ENCODE measurements at regions not wholly inside any gene's neighbourhood (a gene's known extent, or its start where the extent isn't known, plus 50 kb on each side); places are given as distances from the start of the nearest gene placed in this dataset.

- H3K27me3 ChIP-seq (ENCODE audit: insufficient read depth, insufficient read length), result no peaks in the 10 kb centered on the region
- H3K36me3 ChIP-seq (ENCODE audit: insufficient read depth, insufficient read length, low read length), result no peaks in the 10 kb centered on the region
- H3K4me1 ChIP-seq (ENCODE audit: insufficient read depth, insufficient read length), result peaks cover 5% of the 10 kb centered on the region
- TF ChIP-seq YY1 (IDR thresholded peaks at IDR 0.05; ENCODE audit: insufficient read depth, insufficient read length) (no peak), SUZ12 (IDR thresholded peaks at IDR 0.05; ENCODE audit: extremely low read depth, insufficient read depth, insufficient read length) (no peak), ZNF274 (IDR thresholded peaks at IDR 0.05; ENCODE audit: low read depth, low read length) (no peak)
- no peaks in the 10 kb centered on the region for H3K9me3 ChIP-seq (ENCODE audit: insufficient read depth, low read length)
- no peak for DNase-seq (ENCODE audit: low read depth, low spot score)
- no peak overlapping the region for H3K9ac ChIP-seq (ENCODE audit: insufficient read length, low read depth)
- no peak overlapping the region for H3K4me3 ChIP-seq (ENCODE audit: insufficient read length, low read depth)
Observed at GRCh38 chr12:114760151-114760877, 76.3 kb upstream of the TBX3 start.

GRCh38 chr12:114759635-114760034 is 75.7 kb upstream of the TBX3 start:
- no peak for DNase-seq (ENCODE audit: low read depth, low spot score)
- H3K4me1 ChIP-seq (ENCODE audit: insufficient read depth, insufficient read length), result peaks cover 4% of the 10 kb centered on the region
- no peak overlapping the region for H3K9ac ChIP-seq (ENCODE audit: insufficient read length, low read depth)
- H3K36me3 ChIP-seq (ENCODE audit: insufficient read depth, insufficient read length, low read length), result no peaks in the 10 kb centered on the region
- TF ChIP-seq ZNF274 (IDR thresholded peaks at IDR 0.05; ENCODE audit: low read depth, low read length), result no peak
- TF ChIP-seq YY1 (IDR thresholded peaks at IDR 0.05; ENCODE audit: insufficient read depth, insufficient read length), result no peak
- TF ChIP-seq SUZ12 (IDR thresholded peaks at IDR 0.05; ENCODE audit: extremely low read depth, insufficient read depth, insufficient read length), result no peak
- no peak overlapping the region for H3K4me3 ChIP-seq (ENCODE audit: insufficient read length, low read depth)
- no peaks in the 10 kb centered on the region for H3K9me3 ChIP-seq (ENCODE audit: insufficient read depth, low read length)
- no peaks in the 10 kb centered on the region for H3K27me3 ChIP-seq (ENCODE audit: insufficient read depth, insufficient read length)

DNA sequence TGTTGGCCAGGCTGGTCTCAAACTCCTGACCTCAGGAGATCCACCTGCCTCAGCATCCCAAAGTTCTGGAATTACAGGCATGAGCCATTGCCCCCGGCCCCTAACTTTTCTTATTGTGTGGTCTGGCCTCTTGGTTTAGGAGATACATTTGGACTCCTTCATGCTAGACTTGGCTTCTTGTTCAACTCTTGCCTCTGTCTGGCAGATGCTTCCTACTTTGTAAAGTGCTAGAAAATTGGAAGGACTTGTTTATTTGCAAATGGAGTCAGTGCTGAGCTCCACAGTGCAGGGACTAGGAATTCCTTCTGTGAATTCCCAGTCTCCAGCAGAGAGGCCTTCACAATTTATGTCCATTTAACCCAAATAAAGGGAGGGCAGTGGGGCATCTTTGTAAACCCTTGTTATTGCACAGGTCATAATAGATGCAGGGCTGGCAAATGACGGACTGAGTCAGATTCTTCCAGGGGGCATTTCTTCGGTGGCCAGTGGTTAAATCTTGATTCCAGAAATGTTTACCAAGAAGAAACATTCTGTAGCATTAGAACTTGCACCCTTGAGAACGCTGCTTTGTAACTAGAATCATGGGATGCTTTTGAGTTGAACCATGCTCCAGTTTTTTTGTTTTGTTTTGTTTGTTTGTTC is 73.8 kb upstream of the TBX3 start:
- H3K9me3 ChIP-seq (ENCODE audit: insufficient read depth, low read length), result no peaks in the 10 kb centered on the region
- no peak overlapping the region for H3K9ac ChIP-seq (ENCODE audit: insufficient read length, low read depth)
- H3K4me3 ChIP-seq (ENCODE audit: insufficient read length, low read depth), result no peak overlapping the region
- TF ChIP-seq SUZ12 (IDR thresholded peaks at IDR 0.05; ENCODE audit: extremely low read depth, insufficient read depth, insufficient read length), result no peak
- no peak for TF ChIP-seq ZNF274 (IDR thresholded peaks at IDR 0.05; ENCODE audit: low read depth, low read length)
- no peak for TF ChIP-seq YY1 (IDR thresholded peaks at IDR 0.05; ENCODE audit: insufficient read depth, insufficient read length)
- H3K27me3 ChIP-seq (ENCODE audit: insufficient read depth, insufficient read length), result no peaks in the 10 kb centered on the region
- peaks cover 2% of the 10 kb centered on the region for H3K4me1 ChIP-seq (ENCODE audit: insufficient read depth, insufficient read length)
- no peak for DNase-seq (ENCODE audit: low read depth, low spot score)
- no peaks in the 10 kb centered on the region for H3K36me3 ChIP-seq (ENCODE audit: insufficient read depth, insufficient read length, low read length)

DNA sequence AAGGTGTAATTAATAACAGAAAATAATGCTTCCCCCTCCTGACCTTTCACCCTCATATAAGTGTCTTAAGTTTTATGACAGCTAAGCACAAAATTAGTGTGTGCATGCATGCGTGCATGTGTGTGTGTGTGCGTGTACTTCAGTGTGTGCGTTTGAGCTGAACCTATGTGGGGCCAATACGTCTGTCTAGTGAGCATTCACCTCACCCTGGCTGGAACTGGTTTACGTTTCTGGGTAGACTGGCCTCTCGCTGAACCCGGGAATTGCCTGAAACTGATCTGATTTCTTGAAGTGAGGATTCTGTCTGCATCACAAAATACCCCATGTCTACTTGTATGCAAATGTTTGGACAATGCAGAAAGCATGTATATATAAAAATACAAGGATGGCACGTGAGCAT is 68.2 kb upstream of the TBX3 start:
- Histone ChIP-seq H3K36me3 (ENCODE audit: insufficient read depth, insufficient read length, low read length) (no peaks in the 10 kb centered on the region), H3K9ac (ENCODE audit: insufficient read length, low read depth) (no peak overlapping the region), H3K9me3 (ENCODE audit: insufficient read depth, low read length) (no peaks in the 10 kb centered on the region), H3K27me3 (ENCODE audit: insufficient read depth, insufficient read length) (no peaks in the 10 kb centered on the region), H3K4me3 (ENCODE audit: insufficient read length, low read depth) (no peak overlapping the region), H3K4me1 (ENCODE audit: insufficient read depth, insufficient read length) (peaks cover 10% of the 10 kb centered on the region)
- TF ChIP-seq SUZ12 (IDR thresholded peaks at IDR 0.05; ENCODE audit: extremely low read depth, insufficient read depth, insufficient read length) (no peak), YY1 (IDR thresholded peaks at IDR 0.05; ENCODE audit: insufficient read depth, insufficient read length) (no peak), ZNF274 (IDR thresholded peaks at IDR 0.05; ENCODE audit: low read depth, low read length) (no peak)
- no peak for DNase-seq (ENCODE audit: low read depth, low spot score)

- Histone ChIP-seq H3K27me3 (ENCODE audit: insufficient read depth, insufficient read length) (no peaks in the 10 kb centered on the region), H3K36me3 (ENCODE audit: insufficient read depth, insufficient read length, low read length) (no peaks in the 10 kb centered on the region)
Observed at GRCh38 chr12:114751712-114752111, 67.7 kb upstream of the TBX3 start.

GRCh38 chr12:114750917-114751316 is 66.9 kb upstream of the TBX3 start:
- H3K4me1 ChIP-seq (ENCODE audit: insufficient read depth, insufficient read length), result peaks cover 10% of the 10 kb centered on the region
- no peaks in the 10 kb centered on the region for H3K36me3 ChIP-seq (ENCODE audit: insufficient read depth, insufficient read length, low read length)
- no peaks in the 10 kb centered on the region for H3K27me3 ChIP-seq (ENCODE audit: insufficient read depth, insufficient read length)
- no peak overlapping the region for H3K9ac ChIP-seq (ENCODE audit: insufficient read length, low read depth)
- no peak for DNase-seq (ENCODE audit: low read depth, low spot score)
- TF ChIP-seq SUZ12 (IDR thresholded peaks at IDR 0.05; ENCODE audit: extremely low read depth, insufficient read depth, insufficient read length) (no peak), ZNF274 (IDR thresholded peaks at IDR 0.05; ENCODE audit: low read depth, low read length) (no peak), YY1 (IDR thresholded peaks at IDR 0.05; ENCODE audit: insufficient read depth, insufficient read length) (no peak)
- no peaks in the 10 kb centered on the region for H3K9me3 ChIP-seq (ENCODE audit: insufficient read depth, low read length)
- no peak overlapping the region for H3K4me3 ChIP-seq (ENCODE audit: insufficient read length, low read depth)

More at GRCh38 chr12:114751712-114752111, 67.7 kb upstream of the TBX3 start:
- DNase-seq (ENCODE audit: low read depth, low spot score), result peak; percentile 68
- no peak overlapping the region for H3K9ac ChIP-seq (ENCODE audit: insufficient read length, low read depth)
- H3K4me1 ChIP-seq (ENCODE audit: insufficient read depth, insufficient read length), result peaks cover 10% of the 10 kb centered on the region
- H3K9me3 ChIP-seq (ENCODE audit: insufficient read depth, low read length), result no peaks in the 10 kb centered on the region
- no peak overlapping the region for H3K4me3 ChIP-seq (ENCODE audit: insufficient read length, low read depth)
- TF ChIP-seq YY1 (IDR thresholded peaks at IDR 0.05; ENCODE audit: insufficient read depth, insufficient read length), result no peak
- TF ChIP-seq SUZ12 (IDR thresholded peaks at IDR 0.05; ENCODE audit: extremely low read depth, insufficient read depth, insufficient read length), result no peak
- TF ChIP-seq ZNF274 (IDR thresholded peaks at IDR 0.05; ENCODE audit: low read depth, low read length), result no peak

- no peaks in the 10 kb centered on the region for H3K27me3 ChIP-seq (ENCODE audit: insufficient read depth, insufficient read length)
Observed at GRCh38 chr12:114749065-114749464, 65.1 kb upstream of the TBX3 start.

More at GRCh38 chr12:114749065-114749464, 65.1 kb upstream of the TBX3 start:
- Histone ChIP-seq H3K9ac (ENCODE audit: insufficient read length, low read depth) (no peak overlapping the region), H3K4me3 (ENCODE audit: insufficient read length, low read depth) (no peak overlapping the region), H3K9me3 (ENCODE audit: insufficient read depth, low read length) (no peaks in the 10 kb centered on the region), H3K4me1 (ENCODE audit: insufficient read depth, insufficient read length) (peaks cover 10% of the 10 kb centered on the region), H3K36me3 (ENCODE audit: insufficient read depth, insufficient read length, low read length) (no peaks in the 10 kb centered on the region)
- no peak for DNase-seq (ENCODE audit: low read depth, low spot score)
- TF ChIP-seq ZNF274 (IDR thresholded peaks at IDR 0.05; ENCODE audit: low read depth, low read length) (no peak), YY1 (IDR thresholded peaks at IDR 0.05; ENCODE audit: insufficient read depth, insufficient read length) (no peak), SUZ12 (IDR thresholded peaks at IDR 0.05; ENCODE audit: extremely low read depth, insufficient read depth, insufficient read length) (no peak)

Measured in NT2/D1 (cell line).